Fibroblast of mammary gland (primary cell): ENCODE measurements at regions not wholly inside any gene's neighbourhood (a gene's known extent, or its start where the extent isn't known, plus 50 kb on each side); places are given as distances from the start of the nearest gene placed in this dataset.

Source experiments
- DNase-seq: peaks from one replicate; pipeline ENCODE4 v3.0.0-alpha.2; 2010; ENCODE audit warnings: low read depth
- H3K4me3 ChIP-seq: 2 replicates; pipeline ENCODE4 v1.5.1; 2011; ENCODE audit warnings: low read depth, mild to moderate bottlenecking, low read length, moderate library complexity; ENCODE audit not compliant: control insufficient read depth
- CTCF ChIP-seq: conservative IDR thresholded peaks from 2 replicates; pipeline ENCODE4 v1.5.1; 2011; ENCODE audit warnings: low read depth, low read length, inconsistent platforms; ENCODE audit not compliant: control insufficient read depth, insufficient read depth

- no peak overlapping the region for H3K4me3 ChIP-seq
- no peak for TF ChIP-seq CTCF
- no peak for DNase-seq
These were observed 167.8 kb downstream of the NRP2 start for GRCh38 chr2:205850132-205850531.

GRCh38 chr2:205849136-205849535, 166.8 kb downstream of the NRP2 start:
- DNase-seq = no peak
- no peak for TF ChIP-seq CTCF

GRCh38 chr2:205848601-205849000, 166.3 kb downstream of the NRP2 start:
- TF ChIP-seq CTCF = no peak
- peak; percentile 43 for DNase-seq
- no peak overlapping the region for H3K4me3 ChIP-seq

More at GRCh38 chr2:205849136-205849535, 166.8 kb downstream of the NRP2 start:
- H3K4me3 ChIP-seq = no peak overlapping the region
